ENCODE measurements at regions not wholly inside any gene's neighbourhood (a gene's known extent, or its start where the extent isn't known, plus 50 kb on each side); places are given as distances from the start of the nearest gene placed in this dataset.

DNA sequence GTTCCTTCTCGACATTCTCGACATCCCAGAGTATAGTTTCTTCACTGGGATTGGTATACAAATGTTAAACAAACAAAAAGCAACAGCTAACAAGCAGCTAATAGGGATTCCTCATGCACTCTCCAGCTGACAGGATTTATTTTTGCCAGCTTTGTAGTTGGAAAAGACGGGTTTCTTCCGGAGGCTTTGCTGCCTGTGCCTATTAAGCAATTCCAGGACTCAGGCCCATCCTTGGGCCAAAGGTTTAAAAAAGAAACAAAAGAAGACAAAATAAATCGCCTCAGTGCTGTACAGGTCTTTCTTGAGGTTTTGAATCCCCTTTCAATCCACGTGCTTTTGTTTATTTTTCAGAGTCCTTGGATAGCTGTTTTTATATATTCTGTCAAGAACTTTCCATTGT lies 1414.5 kb upstream of the PCDH9 start:
- Histone ChIP-seq H2BK12ac (ENCODE audit: low read length) (no peak overlapping the region), H3K18ac (ENCODE audit: low read length) (no peak overlapping the region), H3K27ac (replicated peaks; ENCODE audit: low read length) (peak overlapping the region; percentile 49), H3K4me2 (ENCODE audit: insufficient read depth, low read length, poor library complexity, severe bottlenecking) (no peak overlapping the region), H4K8ac (ENCODE audit: low read depth, low read length) (no peak overlapping the region), H3K9ac (ENCODE audit: low read depth, low read length, poor library complexity) (no peak overlapping the region), H2BK120ac (ENCODE audit: low read depth, low read length) (no peak overlapping the region), H3K27me3 (ENCODE audit: control insufficient read depth in 3 of 3, insufficient read depth in 3 of 3, low read depth in 1 of 3, low read length in 3 of 3) (no peaks in the 10 kb centered on the region), H4K91ac (ENCODE audit: low read depth, low read length, poor library complexity) (no peak overlapping the region), H3K4me3 (ENCODE audit: low read length in 2 of 2) (no peak overlapping the region), H2BK15ac (ENCODE audit: low read length) (no peak overlapping the region), H3K4me1 (ENCODE audit: control insufficient read depth in 2 of 2, insufficient read depth in 1 of 2, low read depth in 1 of 2, low read length in 2 of 2) (no peaks in the 10 kb centered on the region), H3K9me3 (replicated peaks in 1 of 2; ENCODE audit: control insufficient read depth in 2 of 2, insufficient read depth in 1 of 2, low read depth in 1 of 2, low read length in 2 of 2) (no peaks in the 10 kb centered on the region), H2AFZ (ENCODE audit: low read length) (peak overlapping the region; percentile 76), H2BK5ac (ENCODE audit: low read length) (no peak overlapping the region), H3K14ac (ENCODE audit: low read length) (no peak overlapping the region), H3K79me1 (ENCODE audit: low read depth, low read length) (no peaks in the 10 kb centered on the region), H3K4ac (ENCODE audit: low read length) (no peak overlapping the region), H3K36me3 (replicated peaks in 1 of 2; ENCODE audit: control insufficient read depth in 2 of 2, insufficient read depth in 2 of 2, low read length in 2 of 2) (no peaks in the 10 kb centered on the region), H3K23ac (ENCODE audit: low read depth, low read length, poor library complexity) (no peak overlapping the region), H2AK5ac (ENCODE audit: low read depth, low read length) (no peak overlapping the region)
- WGBS, 2 donors (ENCODE audit: extremely low coverage in 2 of 2, insufficient read length in 2 of 2, insufficient replicate concordance in 1 of 2), result no CpG with 5 or more reads among the region's 6 CpGs
- DNase-seq (ENCODE audit: low spot score), result no peak

DNA sequence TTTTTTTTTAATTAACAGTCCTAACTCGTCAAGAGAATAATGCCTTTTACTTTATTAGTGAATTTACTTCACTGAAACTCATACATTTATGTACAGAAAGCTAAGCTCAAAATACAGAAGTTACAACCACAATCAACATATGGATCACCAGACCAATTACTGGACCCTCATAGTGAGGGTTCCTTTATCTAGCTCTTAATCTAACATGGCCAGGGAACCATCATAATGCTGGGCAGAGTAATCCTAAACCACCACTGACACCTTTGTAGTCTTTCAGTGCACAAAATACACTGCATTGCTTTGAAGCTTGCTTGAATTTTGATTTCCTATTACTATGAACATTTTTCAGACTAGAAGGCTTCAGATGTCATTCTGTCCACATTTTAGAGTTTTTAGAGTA lies 1406.6 kb upstream of the PCDH9 start:
- DNase-seq (ENCODE audit: low spot score), result no peak
- no peak overlapping the region for H2BK15ac ChIP-seq (ENCODE audit: low read length)
- no peak overlapping the region for H2BK12ac ChIP-seq (ENCODE audit: low read length)
- H3K9ac ChIP-seq (ENCODE audit: low read depth, low read length, poor library complexity), result no peak overlapping the region
- no peak overlapping the region for H4K91ac ChIP-seq (ENCODE audit: low read depth, low read length, poor library complexity)
- H3K4me1 ChIP-seq (ENCODE audit: control insufficient read depth in 2 of 2, insufficient read depth in 1 of 2, low read depth in 1 of 2, low read length in 2 of 2), result no peaks in the 10 kb centered on the region
- H2BK120ac ChIP-seq (ENCODE audit: low read depth, low read length), result no peak overlapping the region
- no peak overlapping the region for H2BK5ac ChIP-seq (ENCODE audit: low read length)
- H3K4me2 ChIP-seq (ENCODE audit: insufficient read depth, low read length, poor library complexity, severe bottlenecking), result no peak overlapping the region
- no peak overlapping the region for H3K4me3 ChIP-seq (ENCODE audit: low read length in 2 of 2)
- WGBS, 2 donors (ENCODE audit: extremely low coverage in 2 of 2, insufficient read length in 2 of 2, insufficient replicate concordance in 1 of 2), result no CpG with 5 or more reads among the region's 1 CpG
- H3K79me1 ChIP-seq (ENCODE audit: low read depth, low read length), result no peaks in the 10 kb centered on the region
- H3K36me3 ChIP-seq (replicated peaks in 1 of 2; ENCODE audit: control insufficient read depth in 2 of 2, insufficient read depth in 2 of 2, low read length in 2 of 2), result no peaks in the 10 kb centered on the region
- no peak overlapping the region for H3K14ac ChIP-seq (ENCODE audit: low read length)
- H3K18ac ChIP-seq (ENCODE audit: low read length), result no peak overlapping the region
- H3K23ac ChIP-seq (ENCODE audit: low read depth, low read length, poor library complexity), result no peak overlapping the region
- no peak overlapping the region for H3K4ac ChIP-seq (ENCODE audit: low read length)
- no peak overlapping the region for H3K27ac ChIP-seq (replicated peaks; ENCODE audit: low read length)
- no peak overlapping the region for H2AK5ac ChIP-seq (ENCODE audit: low read depth, low read length)
- H2AFZ ChIP-seq (ENCODE audit: low read length), result no peak overlapping the region
- H3K9me3 ChIP-seq (replicated peaks in 1 of 2; ENCODE audit: control insufficient read depth in 2 of 2, insufficient read depth in 1 of 2, low read depth in 1 of 2, low read length in 2 of 2), result peaks cover 0 to 2% of the 10 kb centered on the region in 2 donors
- H4K8ac ChIP-seq (ENCODE audit: low read depth, low read length), result no peak overlapping the region
- H3K27me3 ChIP-seq (ENCODE audit: control insufficient read depth in 3 of 3, insufficient read depth in 3 of 3, low read depth in 1 of 3, low read length in 3 of 3), result no peaks in the 10 kb centered on the region

DNA sequence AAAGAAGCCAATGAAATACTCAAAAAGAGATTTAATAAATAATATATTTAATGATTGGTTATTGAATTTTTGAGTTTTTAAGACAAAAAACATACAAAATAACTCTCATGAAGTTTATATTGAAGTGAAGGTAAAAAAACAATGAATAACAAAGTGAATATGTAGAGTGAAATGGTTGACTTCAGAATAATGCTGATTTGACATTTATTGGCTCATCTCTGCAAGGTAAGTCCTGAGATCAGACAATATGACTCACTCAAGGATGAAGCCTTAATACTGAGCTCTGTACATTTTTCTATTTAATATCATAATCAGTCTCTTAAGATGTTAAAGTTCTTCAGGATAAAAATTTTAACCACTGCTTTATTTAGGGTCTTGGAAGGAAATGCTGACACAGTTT lies 1398.9 kb upstream of the PCDH9 start:
- H2BK15ac ChIP-seq (ENCODE audit: low read length), result no peak overlapping the region
- no peak overlapping the region for H3K9ac ChIP-seq (ENCODE audit: low read depth, low read length, poor library complexity)

DNA sequence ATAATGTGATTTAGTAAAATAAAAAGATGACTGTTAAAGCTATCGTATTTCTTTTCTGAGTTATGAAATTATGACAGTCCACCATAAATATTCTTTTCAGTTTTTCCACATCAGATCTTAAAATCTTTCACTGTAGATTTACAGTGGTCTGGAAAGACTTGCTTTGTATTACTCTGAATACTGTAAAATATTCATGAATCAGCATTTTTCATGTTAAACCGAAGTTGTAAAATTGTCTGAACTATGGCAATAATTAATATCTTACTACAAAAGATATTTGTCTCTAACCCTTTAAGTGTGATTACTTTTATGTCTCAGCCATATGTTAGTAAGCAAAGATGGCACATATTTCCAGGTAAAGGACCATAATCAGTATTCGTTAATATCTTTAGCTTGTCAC lies 1397.2 kb upstream of the PCDH9 start:
- no peak overlapping the region for H4K91ac ChIP-seq (ENCODE audit: low read depth, low read length, poor library complexity)
- no peak overlapping the region for H2AK5ac ChIP-seq (ENCODE audit: low read depth, low read length)
- no peak overlapping the region for H3K4me2 ChIP-seq (ENCODE audit: insufficient read depth, low read length, poor library complexity, severe bottlenecking)
- H4K8ac ChIP-seq (ENCODE audit: low read depth, low read length), result no peak overlapping the region
- DNase-seq (ENCODE audit: low spot score), result no peak
- no peak overlapping the region for H2BK120ac ChIP-seq (ENCODE audit: low read depth, low read length)
- H3K4ac ChIP-seq (ENCODE audit: low read length), result no peak overlapping the region
- no peaks in the 10 kb centered on the region for H3K27me3 ChIP-seq (ENCODE audit: control insufficient read depth in 3 of 3, insufficient read depth in 3 of 3, low read depth in 1 of 3, low read length in 3 of 3)
- H3K4me1 ChIP-seq (ENCODE audit: control insufficient read depth in 2 of 2, insufficient read depth in 1 of 2, low read depth in 1 of 2, low read length in 2 of 2), result no peaks in the 10 kb centered on the region
- H2BK5ac ChIP-seq (ENCODE audit: low read length), result no peak overlapping the region
- H3K9me3 ChIP-seq (replicated peaks in 1 of 2; ENCODE audit: control insufficient read depth in 2 of 2, insufficient read depth in 1 of 2, low read depth in 1 of 2, low read length in 2 of 2), result no peaks in the 10 kb centered on the region
- no peaks in the 10 kb centered on the region for H3K36me3 ChIP-seq (replicated peaks in 1 of 2; ENCODE audit: control insufficient read depth in 2 of 2, insufficient read depth in 2 of 2, low read length in 2 of 2)
- H3K27ac ChIP-seq (replicated peaks; ENCODE audit: low read length), result no peak overlapping the region
- H3K18ac ChIP-seq (ENCODE audit: low read length), result no peak overlapping the region
- no peak overlapping the region for H2BK12ac ChIP-seq (ENCODE audit: low read length)
- H3K23ac ChIP-seq (ENCODE audit: low read depth, low read length, poor library complexity), result no peak overlapping the region
- no peak overlapping the region for H2BK15ac ChIP-seq (ENCODE audit: low read length)
- WGBS, 2 donors (ENCODE audit: extremely low coverage in 2 of 2, insufficient read length in 2 of 2, insufficient replicate concordance in 1 of 2), result no CpG with 5 or more reads among the region's 3 CpGs
- no peak overlapping the region for H3K4me3 ChIP-seq (ENCODE audit: low read length in 2 of 2)
- H3K79me1 ChIP-seq (ENCODE audit: low read depth, low read length), result no peaks in the 10 kb centered on the region
- H2AFZ ChIP-seq (ENCODE audit: low read length), result no peak overlapping the region
- H3K14ac ChIP-seq (ENCODE audit: low read length), result no peak overlapping the region
- no peak overlapping the region for H3K9ac ChIP-seq (ENCODE audit: low read depth, low read length, poor library complexity)

More for the DNA sequence above, 1398.9 kb upstream of the PCDH9 start:
- no peak for DNase-seq (ENCODE audit: low spot score)
- H4K8ac ChIP-seq (ENCODE audit: low read depth, low read length), result no peak overlapping the region
- H2AK5ac ChIP-seq (ENCODE audit: low read depth, low read length), result no peak overlapping the region
- no peaks in the 10 kb centered on the region for H3K36me3 ChIP-seq (replicated peaks in 1 of 2; ENCODE audit: control insufficient read depth in 2 of 2, insufficient read depth in 2 of 2, low read length in 2 of 2)
- H3K18ac ChIP-seq (ENCODE audit: low read length), result no peak overlapping the region
- H3K79me1 ChIP-seq (ENCODE audit: low read depth, low read length), result no peaks in the 10 kb centered on the region
- no peak overlapping the region for H4K91ac ChIP-seq (ENCODE audit: low read depth, low read length, poor library complexity)
- no peak overlapping the region for H3K4ac ChIP-seq (ENCODE audit: low read length)
- H2BK120ac ChIP-seq (ENCODE audit: low read depth, low read length), result no peak overlapping the region
- H3K14ac ChIP-seq (ENCODE audit: low read length), result no peak overlapping the region
- no peaks in the 10 kb centered on the region for H3K27me3 ChIP-seq (ENCODE audit: control insufficient read depth in 3 of 3, insufficient read depth in 3 of 3, low read depth in 1 of 3, low read length in 3 of 3)
- H2BK5ac ChIP-seq (ENCODE audit: low read length), result no peak overlapping the region
- no peak overlapping the region for H2AFZ ChIP-seq (ENCODE audit: low read length)
- H2BK12ac ChIP-seq (ENCODE audit: low read length), result no peak overlapping the region
- no peak overlapping the region for H3K4me2 ChIP-seq (ENCODE audit: insufficient read depth, low read length, poor library complexity, severe bottlenecking)
- no peaks in the 10 kb centered on the region for H3K4me1 ChIP-seq (ENCODE audit: control insufficient read depth in 2 of 2, insufficient read depth in 1 of 2, low read depth in 1 of 2, low read length in 2 of 2)
- H3K23ac ChIP-seq (ENCODE audit: low read depth, low read length, poor library complexity), result no peak overlapping the region
- H3K9me3 ChIP-seq (replicated peaks in 1 of 2; ENCODE audit: control insufficient read depth in 2 of 2, insufficient read depth in 1 of 2, low read depth in 1 of 2, low read length in 2 of 2), result no peaks in the 10 kb centered on the region
- H3K27ac ChIP-seq (replicated peaks; ENCODE audit: low read length), result no peak overlapping the region
- no peak overlapping the region for H3K4me3 ChIP-seq (ENCODE audit: low read length in 2 of 2)
